ENCODE measurements at regions not wholly inside any gene's neighbourhood (a gene's known extent, or its start where the extent isn't known, plus 50 kb on each side); places are given as distances from the start of the nearest gene placed in this dataset.

GRCh38 chr5:58077966-58078365 lies 381.9 kb downstream of the PLK2 start:
- TF ChIP-seq CTCF (IDR thresholded peaks at IDR 0.05) (no peak), POLR2A (IDR thresholded peaks at IDR 0.05) (no peak)
